B cell (primary cell): ENCODE measurements at regions not wholly inside any gene's neighbourhood (a gene's known extent, or its start where the extent isn't known, plus 50 kb on each side); places are given as distances from the start of the nearest gene placed in this dataset.

Experiments used
- ATAC-seq: fragments of 200-7000 bp; cut with Tn5 transposase; one replicate; pipeline ENCODE4 v1.10.0; 2021; ENCODE audit warnings: low read depth, mild to moderate bottlenecking, moderate number of reproducible peaks, moderate library complexity
- CTCF ChIA-PET: fragments of 350-600 bp; sonication (Branson Sonifier 250); formaldehyde crosslinking; loops from one replicate; lab custom pipeline; 2021; ENCODE audit warnings: antibody characterized with exemption, inconsistent platforms; lab: Charles Lee
- POLR2A ChIA-PET: fragments of 350-600 bp; sonication (Branson Sonifier 250); formaldehyde crosslinking; loops from one replicate; lab custom pipeline; 2021; ENCODE audit warnings: antibody characterized with exemption; lab: Charles Lee
- DNase-seq: peaks from one replicate; pipeline ENCODE4 v3.0.0; 2013
- H2AFZ ChIP-seq: 2 replicates; pipeline ENCODE4 v1.6.1; 2012; ENCODE audit warnings: mild to moderate bottlenecking, low read depth, low read length; ENCODE audit not compliant: insufficient read depth, poor library complexity, severe bottlenecking
- H3K27ac ChIP-seq, 2 donors: 1 replicate in 1 of 2; 2 replicates in 1 of 2; pipeline ENCODE4 v1.5.1; 2012 to 2013; ENCODE audit warnings: low read length in 2 of 2, mild to moderate bottlenecking in 2 of 2, moderate library complexity in 1 of 2
- H3K27me3 ChIP-seq, 4 experiments: fragments of 200-600 bp in 1 of 4; sonication (generic) in 1 of 4; replicated peaks in 1 of 4; 1 replicate in 2 of 4; 2 replicates in 2 of 4; pipeline versions ENCODE4 v1.6.1 to v1.7.0; 2013 to 2016; ENCODE audit warnings: low read length in 3 of 4, mild to moderate bottlenecking in 2 of 4, mixed read lengths in 1 of 4, moderate library complexity in 1 of 4; ENCODE audit not compliant: insufficient read depth in 4 of 4, control insufficient read depth in 3 of 4; ENCODE audit errors: control extremely low read depth in 1 of 4
- H3K36me3 ChIP-seq, 2 experiments: replicated peaks in 1 of 2; 1 replicate in 1 of 2; 2 replicates in 1 of 2; pipeline versions ENCODE4 v1.6.1 to v1.7.1; 2013; ENCODE audit warnings: low read length in 1 of 2; ENCODE audit not compliant: insufficient read depth in 2 of 2, control insufficient read depth in 1 of 2; ENCODE audit errors: control extremely low read depth in 1 of 2, extremely low read depth in 1 of 2
- H3K4me1 ChIP-seq, 2 donors: fragments of 200-600 bp in 1 of 2; sonication (generic) in 1 of 2; 1 replicate in 1 of 2; 2 replicates in 1 of 2; pipeline versions ENCODE4 v1.5.1 to v1.6.1; 2013 to 2017; ENCODE audit warnings: low read length in 2 of 2; ENCODE audit not compliant: control insufficient read depth in 2 of 2, insufficient read depth in 2 of 2
- H3K4me2 ChIP-seq: replicated peaks from 2 replicates; pipeline ENCODE3; 2012; ENCODE audit warnings: mild to moderate bottlenecking, low read depth, low read length; ENCODE audit not compliant: poor library complexity, severe bottlenecking
- H3K4me3 ChIP-seq, 5 experiments: fragments of 200-600 bp in 1 of 5; sonication (generic) in 1 of 5; 1 replicate in 3 of 5; 2 replicates in 2 of 5; pipeline versions ENCODE4 v1.5.1 to v1.7.0; 2011 to 2016; ENCODE audit warnings: low read length in 4 of 5, mild to moderate bottlenecking in 4 of 5, low read depth in 2 of 5, control low read depth in 1 of 5, moderate library complexity in 1 of 5; ENCODE audit not compliant: insufficient read depth in 1 of 5; ENCODE audit errors: control extremely low read depth in 1 of 5, extremely low read depth in 1 of 5
- H3K79me2 ChIP-seq: fragments of 200-600 bp; sonication (generic); one replicate; pipeline ENCODE4 v1.6.0; 2016; ENCODE audit warnings: low read length; ENCODE audit not compliant: control insufficient read depth, insufficient read depth
- H3K9ac ChIP-seq: fragments of 200-600 bp; sonication (generic); 2 replicates; pipeline ENCODE4 v1.6.1; 2017; ENCODE audit warnings: mild to moderate bottlenecking, low read length, moderate library complexity
- H3K9me3 ChIP-seq, 3 donors: one replicate each; pipeline versions ENCODE4 v1.6.1 to v1.7.1; 2013; ENCODE audit warnings: low read length in 2 of 3; ENCODE audit not compliant: control insufficient read depth in 2 of 3, insufficient read depth in 1 of 3; ENCODE audit errors: control extremely low read depth in 1 of 3
- H4K20me1 ChIP-seq: 2 replicates; pipeline ENCODE4 v1.6.0; 2012; ENCODE audit warnings: mild to moderate bottlenecking, low read length; ENCODE audit not compliant: insufficient read depth, control insufficient read depth, poor library complexity, severe bottlenecking
- H3K27ac Mint-ChIP-seq: one replicate; pipeline ENCODE4 v1.8.0; 2021; ENCODE audit warnings: mixed read lengths
- H3K27me3 Mint-ChIP-seq: one replicate; pipeline ENCODE4 v1.8.0; 2021; ENCODE audit warnings: mixed read lengths
- H3K4me1 Mint-ChIP-seq: one replicate; pipeline ENCODE4 v1.8.0; 2021; ENCODE audit warnings: mixed read lengths
- H3K4me3 Mint-ChIP-seq: one replicate; pipeline ENCODE4 v1.8.0; 2021; ENCODE audit warnings: mixed read lengths
- H3K9me3 Mint-ChIP-seq: one replicate; pipeline ENCODE4 v1.8.0; 2022; ENCODE audit warnings: mixed read lengths; ENCODE audit not compliant: insufficient read depth
- CTCF ChIP-seq: fragments of 200-600 bp; IDR thresholded peaks from one replicate; pipeline ENCODE4 v1.8.0; 2022; ENCODE audit warnings: antibody characterized with exemption, mild to moderate bottlenecking
- EZH2 ChIP-seq: IDR thresholded peaks from 2 replicates; pipeline ENCODE4 v1.6.1; 2012; ENCODE audit warnings: borderline replicate concordance, low read depth, mild to moderate bottlenecking, moderate library complexity, low read length; ENCODE audit not compliant: insufficient read depth, poor library complexity, severe bottlenecking
- WGBS: methylation state at CpG from one replicate; pipeline ENCODE4 v1.1.5; 2013; ENCODE audit warnings: missing lambda C conversion rate; ENCODE audit not compliant: insufficient coverage; 5-methylcytosine and 5-hydroxymethylcytosine counted together
- intact Hi-C: fragments of 100-400 bp; cut with micrococcal nuclease; formaldehyde crosslinking; loops from one replicate; pipeline ENCODE4 v1.10.0; 2022

- Mint-ChIP-seq H3K9me3 (no peaks in the 10 kb centered on the region), H3K4me1 (no peaks in the 10 kb centered on the region), H3K27ac (no peak overlapping the region), H3K27me3 (no peaks in the 10 kb centered on the region), H3K4me3 (no peak overlapping the region)
- Histone ChIP-seq H3K27ac (no peak overlapping the region), H3K79me2 (no peaks in the 10 kb centered on the region), H2AFZ (no peak overlapping the region), H3K4me3 (no peak overlapping the region), H4K20me1 (no peaks in the 10 kb centered on the region), H3K27me3 (no peaks in the 10 kb centered on the region), H3K9ac (no peak overlapping the region), H3K4me2 (no peak overlapping the region), H3K4me1 (no peaks in the 10 kb centered on the region), H3K36me3 (no peaks in the 10 kb centered on the region), H3K9me3 (peaks cover 0 to 6% (median 0%) of the 10 kb centered on the region in 3 donors)
- POLR2A ChIA-PET = no interaction called here
- no peak for ATAC-seq
- intact Hi-C loops = no loop called here
- TF ChIP-seq EZH2 = no peak
- CTCF ChIA-PET = no interaction called here
- DNase-seq = no peak
- 95% methylated on average over 3 of the region's 8 CpGs for WGBS
Observed at GRCh38 chr12:114752217-114752616, 68.2 kb upstream of the TBX3 start.

GRCh38 chr12:114751712-114752111 is 67.7 kb upstream of the TBX3 start:
- DNase-seq (no peak), ATAC-seq (no peak)
- no peak overlapping the region for H2AFZ ChIP-seq
- H3K4me2 ChIP-seq = no peak overlapping the region
- Mint-ChIP-seq H3K9me3 (no peaks in the 10 kb centered on the region), H3K4me3 (no peak overlapping the region), H3K4me1 (no peaks in the 10 kb centered on the region), H3K27me3 (no peaks in the 10 kb centered on the region), H3K27ac (no peak overlapping the region)
- intact Hi-C loops = no loop called here
- H3K27ac ChIP-seq = no peak overlapping the region
- no peaks in the 10 kb centered on the region for H3K79me2 ChIP-seq
- CTCF ChIA-PET = no interaction called here
- H4K20me1 ChIP-seq = no peaks in the 10 kb centered on the region
- no peaks in the 10 kb centered on the region for H3K36me3 ChIP-seq
- no peaks in the 10 kb centered on the region for H3K27me3 ChIP-seq
- H3K4me1 ChIP-seq = no peaks in the 10 kb centered on the region
- WGBS = no CpG with 5 or more reads among the region's 2 CpGs
- H3K4me3 ChIP-seq = no peak overlapping the region
- no peak overlapping the region for H3K9ac ChIP-seq
- POLR2A ChIA-PET = no interaction called here
- TF ChIP-seq EZH2 (no peak), CTCF (no peak)
- peaks cover 0 to 6% (median 0%) of the 10 kb centered on the region in 3 donors for H3K9me3 ChIP-seq
